Nephron (organoid): ENCODE measurements at regions not wholly inside any gene's neighbourhood (a gene's known extent, or its start where the extent isn't known, plus 50 kb on each side); places are given as distances from the start of the nearest gene placed in this dataset.

Experiments
- H3K27ac Mint-ChIP-seq, 3 experiments: 2 replicates each; pipeline ENCODE4 v1.8.0; 2020; ENCODE audit warnings: mixed read lengths in 3 of 3, mild to moderate bottlenecking in 2 of 3, moderate library complexity in 1 of 3
- H3K27me3 Mint-ChIP-seq: 2 replicates; pipeline ENCODE4 v1.8.0; 2021; ENCODE audit warnings: low read depth, mild to moderate bottlenecking, moderate library complexity, mixed read lengths
- H3K36me3 Mint-ChIP-seq: 2 replicates; pipeline ENCODE4 v1.8.0; 2020; ENCODE audit warnings: low read depth, mixed read lengths
- H3K4me1 Mint-ChIP-seq: 2 replicates; pipeline ENCODE4 v1.8.0; 2020; ENCODE audit warnings: mixed read lengths
- H3K4me3 Mint-ChIP-seq, 3 experiments: 2 replicates each; pipeline ENCODE4 v1.8.0; 2020; ENCODE audit warnings: mild to moderate bottlenecking in 3 of 3, mixed read lengths in 3 of 3, moderate library complexity in 2 of 3
- H3K9me3 Mint-ChIP-seq: 2 replicates; pipeline ENCODE4 v1.8.0; 2020; ENCODE audit warnings: mixed read lengths
- CTCF ChIP-seq, 3 experiments: fragments of 200-600 bp; sonication (generic); IDR thresholded peaks; one replicate each; pipeline ENCODE4 v1.5.0; 2021; ENCODE audit warnings: antibody characterized with exemption in 3 of 3; ENCODE audit not compliant: unreplicated experiment in 3 of 3

DNA sequence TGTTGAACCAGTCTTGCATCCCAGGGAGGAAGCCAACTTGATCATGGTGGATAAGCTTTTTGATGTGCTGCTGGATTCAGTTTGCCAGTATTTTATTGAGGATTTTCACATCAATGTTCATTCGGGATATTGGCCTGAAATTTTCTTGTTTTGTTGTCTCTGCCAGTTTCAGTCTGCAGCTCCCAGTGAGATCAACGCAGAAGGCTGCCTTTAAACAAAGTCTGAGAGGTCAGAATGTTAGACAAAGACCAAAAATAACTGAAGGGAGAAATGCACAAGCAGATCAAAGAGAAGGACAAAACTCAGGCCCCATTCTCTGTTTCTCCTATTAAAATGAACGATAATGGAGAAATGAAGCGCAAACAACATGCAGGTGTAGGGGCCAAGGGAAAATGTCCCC is 170.4 kb downstream of the NHLRC3 start:
- peaks cover 29% of the 10 kb centered on the region for H3K4me1 Mint-ChIP-seq
- H3K9me3 Mint-ChIP-seq = peaks cover 18% of the 10 kb centered on the region
- no peak overlapping the region for H3K4me3 Mint-ChIP-seq
- peak overlapping the region in 2 of 3 experiments; percentile 95 to 96 for H3K27ac Mint-ChIP-seq
- no peaks in the 10 kb centered on the region for H3K27me3 Mint-ChIP-seq
- TF ChIP-seq CTCF (IDR thresholded peaks at IDR 0.05; ENCODE audit: unreplicated experiment in 3 of 3) = no peak
- H3K36me3 Mint-ChIP-seq = no peaks in the 10 kb centered on the region

GRCh38 chr13:39209731-39210531 is 171.7 kb downstream of the NHLRC3 start:
- no peaks in the 10 kb centered on the region for H3K27me3 Mint-ChIP-seq
- H3K4me3 Mint-ChIP-seq = no peak overlapping the region
- H3K36me3 Mint-ChIP-seq = no peaks in the 10 kb centered on the region
- no peak for TF ChIP-seq CTCF (IDR thresholded peaks at IDR 0.05; ENCODE audit: unreplicated experiment in 3 of 3)
- peaks cover 29% of the 10 kb centered on the region for H3K4me1 Mint-ChIP-seq
- peak overlapping the region; percentile 35 to 96 (median 95) for H3K27ac Mint-ChIP-seq
- H3K9me3 Mint-ChIP-seq = peaks cover 18% of the 10 kb centered on the region

DNA sequence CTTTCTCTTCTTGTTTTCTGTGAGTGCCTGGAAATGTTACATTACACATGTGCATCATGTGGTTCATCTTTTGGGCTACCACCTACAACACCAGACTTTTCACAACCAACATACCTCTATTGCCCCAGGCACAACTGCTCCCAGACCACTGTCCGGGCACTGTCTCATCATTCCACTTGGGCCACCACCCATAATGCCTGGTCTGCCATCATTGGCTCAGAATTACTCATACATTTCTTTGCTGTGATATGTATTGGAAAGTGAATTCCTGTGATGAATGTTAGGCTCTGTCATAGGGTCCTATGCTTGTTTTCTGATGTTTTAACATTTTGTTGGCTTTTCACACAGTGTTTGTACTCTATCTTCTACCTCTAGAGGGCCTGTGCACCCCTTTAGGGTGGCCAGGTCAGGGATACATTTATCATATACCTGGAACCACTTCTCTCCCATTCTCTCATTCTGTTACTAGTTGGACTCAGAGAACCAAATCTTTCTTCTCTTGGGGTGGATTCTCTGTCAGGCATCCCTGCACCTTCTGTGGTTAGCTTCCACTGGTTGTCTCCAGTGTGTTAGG is 172.8 kb downstream of the NHLRC3 start:
- TF ChIP-seq CTCF (IDR thresholded peaks at IDR 0.05; ENCODE audit: unreplicated experiment in 3 of 3) = no peak
- H3K9me3 Mint-ChIP-seq = peaks cover 16% of the 10 kb centered on the region
- no peak overlapping the region for H3K4me3 Mint-ChIP-seq
- peak overlapping the region in 2 of 3 experiments; percentile 95 to 96 for H3K27ac Mint-ChIP-seq
- H3K36me3 Mint-ChIP-seq = no peaks in the 10 kb centered on the region
- no peaks in the 10 kb centered on the region for H3K27me3 Mint-ChIP-seq
- peaks cover 33% of the 10 kb centered on the region for H3K4me1 Mint-ChIP-seq

GRCh38 chr13:39215971-39216370 is 177.7 kb downstream of the NHLRC3 start:
- H3K4me1 Mint-ChIP-seq = peaks cover 8% of the 10 kb centered on the region

DNA sequence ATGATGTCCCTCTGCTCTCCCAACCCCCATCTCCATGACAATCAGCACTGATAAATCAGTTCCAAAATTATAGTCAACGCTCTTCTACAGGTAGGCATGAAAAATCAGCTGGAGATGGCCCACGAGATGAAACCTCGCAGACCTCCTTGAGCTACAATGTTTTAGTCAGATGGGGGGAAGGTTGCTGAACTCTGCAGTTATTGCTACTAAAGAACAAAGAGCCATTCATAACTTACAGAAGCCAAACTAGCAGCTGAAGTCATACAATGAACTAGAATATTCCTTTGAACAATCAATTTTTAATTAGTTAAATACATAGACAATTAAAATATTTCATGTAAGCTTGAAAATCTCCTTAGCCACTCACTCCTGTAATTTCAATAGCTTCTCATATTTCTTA is 179.2 kb downstream of the NHLRC3 start:
- no peak for TF ChIP-seq CTCF (IDR thresholded peaks at IDR 0.05; ENCODE audit: unreplicated experiment in 3 of 3)
- Mint-ChIP-seq H3K9me3 (peaks cover 16% of the 10 kb centered on the region), H3K36me3 (no peaks in the 10 kb centered on the region), H3K27me3 (no peaks in the 10 kb centered on the region), H3K4me3 (no peak overlapping the region), H3K27ac (no peak overlapping the region), H3K4me1 (peaks cover 5% of the 10 kb centered on the region)

More at GRCh38 chr13:39215971-39216370, 177.7 kb downstream of the NHLRC3 start:
- H3K4me3 Mint-ChIP-seq = no peak overlapping the region
- H3K27me3 Mint-ChIP-seq = no peaks in the 10 kb centered on the region
- no peak overlapping the region for H3K27ac Mint-ChIP-seq
- H3K36me3 Mint-ChIP-seq = no peaks in the 10 kb centered on the region
- TF ChIP-seq CTCF (IDR thresholded peaks at IDR 0.05; ENCODE audit: unreplicated experiment in 3 of 3) = no peak
- H3K9me3 Mint-ChIP-seq = peaks cover 14% of the 10 kb centered on the region
